CD4-positive, alpha-beta T cell treated with Interleukin-15 for 1 hour (primary cell): ENCODE measurements at regions not wholly inside any gene's neighbourhood (a gene's known extent, or its start where the extent isn't known, plus 50 kb on each side); places are given as distances from the start of the nearest gene placed in this dataset.
"Not testable (repeated sequence)": the region's sequence is repeated elsewhere in the genome, so short reads cannot be mapped to it uniquely, and the experiment has no call there.

Source experiments
- DNase-seq: peaks from one replicate; pipeline ENCODE4 v3.0.0-alpha.2; 2020

- DNase-seq = no peak
These were observed 1864.8 kb downstream of the MAT2B start for GRCh38 chr5:165370233-165370632.

- no peak for DNase-seq
These were observed 1865.4 kb downstream of the MAT2B start for GRCh38 chr5:165370794-165371193.

GRCh38 chr5:165375201-165375600 is 1869.8 kb downstream of the MAT2B start:
- no peak for DNase-seq

GRCh38 chr5:165393839-165394238 is 1888.4 kb downstream of the MAT2B start:
- DNase-seq = no peak

- no peak for DNase-seq
These were observed 1892.1 kb downstream of the MAT2B start for GRCh38 chr5:165397516-165397915.

- no peak for DNase-seq
These were observed 1894.7 kb downstream of the MAT2B start for GRCh38 chr5:165400086-165400485.

GRCh38 chr5:165404917-165405316 is 1899.5 kb downstream of the MAT2B start:
- no peak for DNase-seq

- DNase-seq = no peak
These were observed 1899.9 kb downstream of the MAT2B start for GRCh38 chr5:165405340-165405739.

- no peak for DNase-seq
These were observed 1901.9 kb downstream of the MAT2B start for GRCh38 chr5:165407352-165407751.

- DNase-seq = no peak
These were observed 1905.1 kb downstream of the MAT2B start for GRCh38 chr5:165410476-165410875.

GRCh38 chr5:165411532-165411931 is 1906.1 kb downstream of the MAT2B start:
- DNase-seq = not testable (repeated sequence)

GRCh38 chr5:165420493-165420892 is 1915.1 kb downstream of the MAT2B start:
- DNase-seq = no peak

- DNase-seq = no peak
These were observed 1918.4 kb downstream of the MAT2B start for GRCh38 chr5:165423697-165424299.

GRCh38 chr5:165425594-165425993 is 1920.2 kb downstream of the MAT2B start:
- no peak for DNase-seq

GRCh38 chr5:165448753-165449152 is 1943.3 kb downstream of the MAT2B start:
- no peak for DNase-seq

GRCh38 chr5:165457859-165458481 is 1952.6 kb downstream of the MAT2B start:
- no peak for DNase-seq

- no peak for DNase-seq
These were observed 1953.8 kb downstream of the MAT2B start for GRCh38 chr5:165459232-165459631.

GRCh38 chr5:165460911-165461310 is 1955.5 kb downstream of the MAT2B start:
- DNase-seq = no peak

GRCh38 chr5:165477546-165477945 is 1972.1 kb downstream of the MAT2B start:
- DNase-seq = no peak

- no peak for DNase-seq
These were observed 1990.5 kb downstream of the MAT2B start for GRCh38 chr5:165495829-165496380.

GRCh38 chr5:165497707-165498106 is 1992.3 kb downstream of the MAT2B start:
- DNase-seq = no peak

- no peak for DNase-seq
These were observed 1997.7 kb downstream of the MAT2B start for GRCh38 chr5:165502893-165503691.

GRCh38 chr5:165504674-165505073 is 1999.3 kb downstream of the MAT2B start:
- no peak for DNase-seq

GRCh38 chr5:165508286-165508685 is 2002.9 kb downstream of the MAT2B start:
- DNase-seq = no peak
